Endothelial cell of umbilical vein (primary cell): ENCODE measurements at regions not wholly inside any gene's neighbourhood (a gene's known extent, or its start where the extent isn't known, plus 50 kb on each side); places are given as distances from the start of the nearest gene placed in this dataset.

Experiments used
- BruUV-seq: library from RNA; stranded (reverse); fragments of 400-500 nt; replicated peaks from 2 replicates; lab custom pipeline; 2021; lab: Mats Ljungman, UMichigan
- CTCF ChIA-PET: fragments of 300-600, 350-600 bp; sonication (Branson Sonifier 250); formaldehyde crosslinking; loops from one replicate; lab custom pipeline; 2021; ENCODE audit warnings: antibody characterized with exemption, inconsistent platforms; lab: Charles Lee
- POLR2A ChIA-PET: fragments of 300-600, 350-600 bp; sonication (Branson Sonifier 250); formaldehyde crosslinking; loops from one replicate; lab custom pipeline; 2021; ENCODE audit warnings: antibody characterized with exemption, inconsistent platforms; lab: Charles Lee
- DNase-seq: peaks from one replicate; pipeline ENCODE4 v3.0.0-alpha.2; 2011; ENCODE audit warnings: low read depth, low spot score
- FAIRE-seq: peaks from 2 replicates; lab custom pipeline; 2011; peaks lifted over from hg19 to GRCh38; lab: Jason Lieb, UNC
- H2AFZ ChIP-seq: 2 replicates; pipeline ENCODE4 v1.6.0; 2012; ENCODE audit warnings: low read depth, low read length, control low read depth, inconsistent platforms
- H3K27ac ChIP-seq: 2 replicates; pipeline ENCODE4 v1.5.1; 2011; ENCODE audit warnings: low read depth, mild to moderate bottlenecking, control low read depth, low read length, moderate library complexity; ENCODE audit not compliant: insufficient read depth
- H3K27me3 ChIP-seq, 2 experiments: 2 replicates each; pipeline versions ENCODE4 v1.6.0 to v1.6.1; 2011; ENCODE audit warnings: low read length in 2 of 2, mixed read lengths in 1 of 2; ENCODE audit not compliant: control insufficient read depth in 2 of 2, insufficient read depth in 2 of 2
- H3K36me3 ChIP-seq, 2 experiments: 2 replicates in 1 of 2; 3 replicates in 1 of 2; pipeline ENCODE4 v1.5.1; 2011; ENCODE audit warnings: low read length in 2 of 2, mild to moderate bottlenecking in 1 of 2, moderate library complexity in 1 of 2; ENCODE audit not compliant: control insufficient read depth in 2 of 2, insufficient read depth in 2 of 2; ENCODE audit errors: extremely low read depth in 1 of 2
- H3K4me1 ChIP-seq: 3 replicates; pipeline ENCODE4 v1.5.1; 2011; ENCODE audit warnings: mild to moderate bottlenecking, low read length; ENCODE audit not compliant: control insufficient read depth, insufficient read depth; ENCODE audit errors: extremely low read depth
- H3K4me2 ChIP-seq: 2 replicates; pipeline ENCODE4 v1.6.1; 2011; ENCODE audit warnings: low read length, control low read depth, mixed read lengths; ENCODE audit not compliant: insufficient read depth
- H3K4me3 ChIP-seq, 3 experiments: fragments of 200-600 bp in 1 of 3; sonication (generic), shearing (Covaris generic) in 1 of 3; replicated peaks in 1 of 3; 2 replicates each; pipeline ENCODE4 v1.5.1; 2011 to 2016; ENCODE audit warnings: control low read depth in 3 of 3, low read length in 3 of 3, mild to moderate bottlenecking in 2 of 3, inconsistent platforms in 1 of 3, low read depth in 1 of 3, moderate library complexity in 1 of 3; ENCODE audit not compliant: insufficient read depth in 1 of 3
- H3K79me2 ChIP-seq: 2 replicates; pipeline ENCODE4 v1.6.0; 2012; ENCODE audit warnings: low read length, inconsistent platforms; ENCODE audit not compliant: control insufficient read depth, insufficient read depth
- H3K9ac ChIP-seq: replicated peaks from 2 replicates; pipeline ENCODE3; 2011; ENCODE audit warnings: low read length, control low read depth; ENCODE audit not compliant: insufficient read depth; ENCODE audit errors: extremely low read depth
- H3K9me1 ChIP-seq: replicated peaks from 3 replicates; pipeline ENCODE4 v1.6.0; 2011; ENCODE audit warnings: mild to moderate bottlenecking, low read length; ENCODE audit not compliant: control insufficient read depth, insufficient read depth; ENCODE audit errors: extremely low read depth
- H3K9me3 ChIP-seq: replicated peaks from 2 replicates; pipeline ENCODE4 v1.5.1; 2012; ENCODE audit warnings: low read length, inconsistent platforms; ENCODE audit not compliant: control insufficient read depth, insufficient read depth
- H4K20me1 ChIP-seq: replicated peaks from 2 replicates; pipeline ENCODE3; 2011; ENCODE audit warnings: mild to moderate bottlenecking, low read length; ENCODE audit not compliant: control insufficient read depth, insufficient read depth; ENCODE audit errors: extremely low read depth
- CTCF ChIP-seq, 2 donors: IDR thresholded peaks; 1 replicate in 1 of 2; 2 replicates in 1 of 2; pipeline ENCODE4 v1.5.1; 2011; ENCODE audit warnings: low read length in 2 of 2, mild to moderate bottlenecking in 2 of 2, moderate library complexity in 2 of 2, control low read depth in 1 of 2, inconsistent platforms in 1 of 2, low read depth in 1 of 2; ENCODE audit not compliant: insufficient read depth in 1 of 2; ENCODE audit errors: extremely low read depth in 1 of 2
- EZH2 ChIP-seq: IDR thresholded peaks from 2 replicates; pipeline ENCODE4 v1.6.1; 2012; ENCODE audit warnings: borderline replicate concordance, low read depth, mild to moderate bottlenecking, moderate library complexity, low read length, inconsistent platforms; ENCODE audit not compliant: severe bottlenecking
- FOS ChIP-seq: IDR thresholded peaks from 2 replicates; pipeline ENCODE4 v1.6.1; 2011; ENCODE audit warnings: mild to moderate bottlenecking, low read length, moderate library complexity, borderline replicate concordance; ENCODE audit not compliant: insufficient read depth
- GATA2 ChIP-seq: IDR thresholded peaks from 2 replicates; pipeline ENCODE4 v1.7.0; 2011; ENCODE audit warnings: low read depth, mild to moderate bottlenecking, moderate library complexity, mixed read lengths, low read length; ENCODE audit not compliant: insufficient read length, insufficient read depth
- JUN ChIP-seq: IDR thresholded peaks from 2 replicates; pipeline ENCODE4 v1.6.1; 2011; ENCODE audit warnings: borderline replicate concordance, low read depth; ENCODE audit not compliant: insufficient read length, insufficient read depth
- MYC ChIP-seq: IDR thresholded peaks from one replicate; pipeline ENCODE4 v1.6.1; 2011; ENCODE audit warnings: mild to moderate bottlenecking, low read depth, low read length
- POLR2A ChIP-seq: IDR thresholded peaks from 2 replicates; pipeline ENCODE4 v1.6.1; 2012; ENCODE audit warnings: low read depth, mild to moderate bottlenecking, control low read depth, low read length
- POLR2AphosphoS5 ChIP-seq: IDR thresholded peaks from 2 replicates; pipeline ENCODE4 v1.6.1; 2012; ENCODE audit warnings: low read depth, mild to moderate bottlenecking, control low read depth, low read length, moderate library complexity; ENCODE audit not compliant: insufficient read depth
- dilution Hi-C: fragments of 300-500 bp; cut with MboI; formaldehyde crosslinking; loops from one replicate; pipeline ENCODE4 v1.15.0; 2019; ENCODE audit warnings: low sequenced_read_pairs; ENCODE audit not compliant: extremely low pct_ligation_motif_present
- intact Hi-C: fragments of 100-400 bp; cut with micrococcal nuclease; formaldehyde crosslinking; loops from one replicate; pipeline ENCODE4 v1.10.0; 2022

- intact Hi-C loops (no loop called here), dilution Hi-C loops (no loop called here)
- H3K9me1 ChIP-seq: no peaks in the 10 kb centered on the region
- H3K27ac ChIP-seq: no peak overlapping the region
- H4K20me1 ChIP-seq: no peaks in the 10 kb centered on the region
- ChIA-PET POLR2A (no interaction called here), CTCF (no interaction called here)
- DNase-seq (no peak), FAIRE-seq (no peak)
- BruUV-seq: no TSS peak
- no peak overlapping the region for H3K4me3 ChIP-seq
- no peak overlapping the region for H2AFZ ChIP-seq
- H3K4me2 ChIP-seq: no peak overlapping the region
- no peaks in the 10 kb centered on the region for H3K27me3 ChIP-seq
- H3K9me3 ChIP-seq: no peaks in the 10 kb centered on the region
- no peaks in the 10 kb centered on the region for H3K79me2 ChIP-seq
- no peak for TF ChIP-seq POLR2AphosphoS5
- no peak for TF ChIP-seq POLR2A
- no peak for TF ChIP-seq CTCF (IDR thresholded peaks at IDR 0.05; ENCODE audit: extremely low read depth in 1 of 2, insufficient read depth in 1 of 2, low read depth in 1 of 2, low read length in 2 of 2)
- no peak for TF ChIP-seq GATA2
- no peak for TF ChIP-seq MYC
- no peak for TF ChIP-seq EZH2
- TF ChIP-seq FOS: no peak
- no peak for TF ChIP-seq JUN
- no peaks in the 10 kb centered on the region for H3K36me3 ChIP-seq
- H3K9ac ChIP-seq: no peak overlapping the region
- no peaks in the 10 kb centered on the region for H3K4me1 ChIP-seq
These were observed 212.8 kb downstream of the PTEN start for GRCh38 chr10:88076027-88076880.
